ENCODE measurements at regions not wholly inside any gene's neighbourhood (a gene's known extent, or its start where the extent isn't known, plus 50 kb on each side); places are given as distances from the start of the nearest gene placed in this dataset.

DNA sequence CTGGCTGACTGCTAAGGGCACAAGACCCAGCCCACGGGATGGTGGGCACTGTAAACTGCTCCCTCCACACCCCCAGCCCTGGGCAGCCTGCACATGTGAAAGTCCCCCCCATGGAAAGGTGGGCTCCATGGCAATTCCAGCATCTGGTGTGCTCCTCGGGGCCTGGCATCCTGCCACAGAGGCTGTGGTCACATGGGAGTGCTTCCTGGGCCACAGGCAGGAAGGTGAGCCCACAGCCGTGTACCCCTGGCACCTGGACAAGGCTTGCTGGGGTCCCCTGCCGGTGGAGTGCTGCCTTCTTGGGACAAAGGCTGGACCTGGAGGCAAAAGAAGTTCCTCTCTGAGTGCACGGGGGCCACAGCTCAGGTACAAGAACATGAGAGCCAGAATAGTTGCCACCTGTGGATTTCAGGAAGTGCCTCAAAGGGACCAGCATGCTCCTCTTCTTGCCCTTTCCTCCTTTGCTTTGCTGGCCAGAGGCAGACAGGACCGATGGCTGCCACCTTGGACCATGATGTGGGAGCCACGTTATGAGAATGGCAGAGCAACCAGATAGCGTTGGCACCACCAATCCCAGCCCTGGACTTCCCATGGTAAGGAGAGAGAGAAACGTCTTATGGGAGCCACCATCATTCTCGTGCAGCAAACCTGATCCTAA, 120.2 kb upstream of the MLN start:
- no peak for DNase-seq (ENCODE audit: low read depth)

DNA sequence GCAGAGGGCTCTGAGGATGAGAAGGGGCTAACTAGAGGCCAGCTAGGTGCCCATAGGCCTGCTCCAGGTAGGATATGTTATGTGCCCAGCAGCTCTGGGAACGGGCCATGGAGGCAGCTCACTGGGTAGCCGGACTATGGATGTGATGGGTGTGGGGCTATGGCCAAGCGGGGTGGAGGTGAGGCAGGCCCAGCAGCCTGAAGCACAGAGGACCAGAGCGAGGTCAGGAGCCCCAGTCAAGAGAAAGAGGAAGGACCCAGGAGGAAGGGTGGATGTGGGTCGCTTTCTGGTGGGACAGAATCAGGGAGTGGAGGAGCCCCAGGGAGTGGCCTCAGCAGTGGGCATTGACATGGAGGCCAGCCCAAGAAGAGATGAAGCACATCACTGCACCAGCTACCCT, 117.9 kb upstream of the MLN start:
- DNase-seq (ENCODE audit: low read depth) = no peak

DNA sequence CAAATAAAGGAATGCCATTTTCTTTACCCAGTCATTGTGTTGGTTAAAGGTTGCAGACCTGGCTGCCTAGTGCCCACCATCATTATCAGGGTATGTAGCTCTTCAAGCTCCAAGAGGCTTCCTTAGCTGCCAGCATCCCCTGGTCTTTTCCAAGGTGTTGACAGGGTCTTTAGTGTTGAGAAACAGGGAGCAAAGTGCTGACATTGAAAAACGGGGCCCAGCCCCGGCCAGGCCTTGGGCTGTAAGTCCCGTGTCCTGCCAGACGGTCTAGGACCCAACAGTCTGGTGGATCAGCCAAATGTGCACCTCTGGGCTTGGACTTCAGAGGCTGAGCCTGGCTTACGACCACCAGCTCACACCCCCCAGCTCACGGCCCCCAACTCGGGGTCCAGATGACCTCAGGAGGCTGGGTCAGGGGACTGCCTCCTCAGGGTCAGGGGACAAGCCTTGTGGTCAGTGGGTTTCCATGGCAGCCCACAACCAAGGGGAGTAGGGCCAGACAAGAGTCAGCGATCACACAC, 114.4 kb upstream of the MLN start:
- no peak for DNase-seq (ENCODE audit: low read depth)

GRCh38 chr6:33915134-33915533, 111.3 kb upstream of the MLN start:
- DNase-seq (ENCODE audit: low read depth) = no peak

DNA sequence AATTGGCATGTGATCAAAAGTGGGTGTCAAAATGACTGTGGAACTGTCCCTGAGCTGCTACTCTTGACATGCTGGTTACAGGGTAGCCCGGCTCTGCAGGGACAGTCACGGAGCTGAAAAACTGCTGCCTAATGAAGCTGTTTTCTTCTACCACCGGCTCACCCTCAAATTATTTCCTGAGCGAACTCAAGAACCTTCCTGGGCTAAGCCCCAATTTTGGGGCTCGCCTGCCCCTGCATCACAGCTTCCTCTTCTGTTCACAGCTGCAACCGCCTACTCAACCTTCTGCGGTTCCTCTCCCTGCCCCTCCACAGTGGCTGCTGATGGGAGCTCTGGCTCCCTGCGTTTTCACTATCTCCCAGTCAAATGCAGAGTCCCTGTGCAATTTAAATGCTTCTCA, 110.8 kb upstream of the MLN start:
- DNase-seq (ENCODE audit: low read depth) = no peak

GRCh38 chr6:33912195-33912594, 108.4 kb upstream of the MLN start:
- DNase-seq (ENCODE audit: low read depth) = no peak

DNA sequence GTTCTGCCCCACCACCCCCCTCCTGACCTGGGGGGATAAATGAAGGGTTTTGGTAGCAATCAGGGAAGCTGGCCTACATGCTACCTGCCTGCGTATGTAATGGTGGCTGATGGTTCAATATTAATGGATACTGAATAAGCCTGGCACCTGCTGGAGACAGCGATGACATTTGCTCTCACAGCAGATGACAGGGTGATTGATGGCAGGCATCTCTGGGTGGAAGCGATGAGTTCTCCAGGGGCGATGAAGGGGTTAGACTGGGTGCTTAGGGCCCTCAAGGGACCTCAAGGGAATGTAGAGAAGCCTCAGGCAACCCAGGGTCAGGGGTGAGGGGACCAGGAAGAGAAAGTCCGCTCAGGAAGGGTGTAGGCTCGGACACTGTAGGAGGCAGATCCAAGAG, 107.7 kb upstream of the MLN start:
- no peak for DNase-seq (ENCODE audit: low read depth)

DNA sequence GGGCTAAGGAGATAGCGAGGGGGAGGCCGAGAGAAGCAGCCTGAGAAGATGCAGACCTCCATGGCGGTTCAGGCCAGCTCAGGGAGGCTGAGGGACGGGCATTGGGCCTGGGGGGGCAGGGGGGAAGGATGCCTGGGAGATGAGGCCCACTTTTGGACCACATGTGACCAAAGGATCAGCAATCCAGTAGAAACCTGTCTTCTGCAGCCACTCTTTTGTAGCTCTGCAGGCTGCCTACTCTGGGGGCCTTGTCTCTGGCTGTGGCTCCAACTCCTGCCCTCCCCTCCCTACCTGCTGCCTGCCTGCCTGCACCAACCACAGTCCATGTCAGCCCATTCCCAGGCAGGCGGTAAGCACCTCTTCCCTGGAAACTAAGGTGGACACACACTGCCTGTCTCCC, 106.8 kb upstream of the MLN start:
- DNase-seq (ENCODE audit: low read depth) = no peak

DNA sequence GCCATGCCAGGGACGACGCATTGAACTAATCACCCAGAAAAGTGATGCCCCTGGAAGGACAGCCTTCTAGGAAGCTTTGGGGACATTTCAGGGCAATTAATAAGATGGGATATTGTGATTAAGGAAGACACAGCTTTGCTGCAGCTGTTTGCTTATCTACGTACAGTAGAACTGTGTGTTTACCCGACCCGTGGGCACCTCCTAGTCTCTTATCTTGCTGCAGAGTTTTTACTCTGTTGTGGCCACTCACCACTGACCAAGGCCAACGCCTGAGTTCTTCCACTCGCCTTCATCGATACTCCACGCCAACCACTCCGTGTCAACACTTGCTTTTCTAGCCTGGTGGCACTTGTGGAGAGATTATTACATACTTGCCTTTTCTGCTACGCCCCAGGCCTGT, 105.9 kb upstream of the MLN start:
- DNase-seq (ENCODE audit: low read depth) = no peak

GRCh38 chr6:33908025-33908424, 104.2 kb upstream of the MLN start:
- DNase-seq (ENCODE audit: low read depth) = no peak

DNA sequence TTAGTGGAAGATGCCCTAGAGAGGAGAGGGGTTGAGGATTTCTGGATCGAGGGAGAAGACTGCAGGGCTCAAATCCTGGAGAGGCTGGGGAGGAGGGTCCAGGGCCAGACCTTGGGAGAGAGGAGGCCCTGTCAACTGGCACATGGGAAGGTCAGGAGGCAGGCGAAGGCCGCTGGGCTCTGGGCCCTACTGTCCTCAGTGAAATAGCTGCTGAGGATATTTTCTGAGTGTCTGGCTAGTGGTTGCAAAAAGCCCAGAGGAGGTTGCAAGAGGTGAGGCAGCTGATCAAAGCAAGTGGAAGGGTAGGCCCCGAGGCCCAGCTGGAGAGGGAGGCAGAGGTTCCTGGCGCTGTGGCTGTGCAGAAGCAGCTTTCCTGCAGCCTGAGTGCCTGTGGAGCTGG, 103.4 kb upstream of the MLN start:
- no peak for DNase-seq (ENCODE audit: low read depth)

GRCh38 chr6:33906439-33906838, 102.6 kb upstream of the MLN start:
- DNase-seq (ENCODE audit: low read depth) = no peak

DNA sequence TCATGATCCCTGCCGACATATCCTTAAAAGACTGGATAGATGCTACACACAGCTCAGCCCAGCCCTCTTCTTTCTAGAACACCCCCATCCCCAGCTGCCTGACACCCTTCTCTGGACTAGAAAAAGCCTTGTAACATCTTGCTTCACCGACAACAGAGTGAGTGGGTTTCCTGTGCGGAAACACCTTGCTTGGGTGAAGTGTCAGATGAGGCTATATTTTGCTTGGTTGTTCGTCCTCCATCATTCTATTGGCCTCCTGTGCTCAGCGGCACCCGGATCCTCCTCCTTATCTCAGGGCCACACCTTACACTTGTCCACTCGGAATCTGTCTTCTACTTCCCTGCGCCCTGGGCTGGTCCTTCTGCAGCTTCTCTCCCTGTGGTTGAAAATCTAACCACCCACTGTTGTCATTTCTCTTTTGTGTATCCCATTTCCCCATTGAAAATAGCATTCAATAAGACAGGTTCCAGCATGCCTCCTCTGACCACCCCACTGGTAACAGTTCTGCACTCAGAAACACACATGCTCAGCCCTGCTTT, 101.3 kb upstream of the MLN start:
- no peak for DNase-seq (ENCODE audit: low read depth)

DNA sequence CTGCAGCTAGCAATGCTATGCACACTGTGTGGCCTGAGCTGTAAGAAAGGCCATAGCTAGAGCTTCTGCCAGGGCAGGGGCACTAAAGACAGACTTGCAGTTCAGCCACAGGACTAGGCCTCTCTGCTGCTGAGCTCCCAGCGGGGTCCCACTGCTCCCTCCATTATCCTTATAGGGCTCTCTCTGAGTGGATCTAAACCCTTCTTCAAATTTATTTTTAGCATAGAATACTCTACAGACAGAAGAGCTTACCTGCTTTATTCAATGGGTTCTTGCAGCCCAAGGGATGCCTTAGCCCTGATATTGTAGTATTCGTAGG, 100.9 kb upstream of the MLN start:
- no peak for DNase-seq (ENCODE audit: low read depth)

GRCh38 chr6:33904050-33904746, 100.4 kb upstream of the MLN start:
- no peak for DNase-seq (ENCODE audit: low read depth)

- DNase-seq (ENCODE audit: low read depth) = no peak
These were observed 99.8 kb upstream of the MLN start for GRCh38 chr6:33903579-33903978.

GRCh38 chr6:33902457-33902853, 98.7 kb upstream of the MLN start:
- no peak for DNase-seq (ENCODE audit: low read depth)

- no peak for DNase-seq (ENCODE audit: low read depth)
These were observed 98.1 kb upstream of the MLN start for GRCh38 chr6:33901822-33902456.

DNA sequence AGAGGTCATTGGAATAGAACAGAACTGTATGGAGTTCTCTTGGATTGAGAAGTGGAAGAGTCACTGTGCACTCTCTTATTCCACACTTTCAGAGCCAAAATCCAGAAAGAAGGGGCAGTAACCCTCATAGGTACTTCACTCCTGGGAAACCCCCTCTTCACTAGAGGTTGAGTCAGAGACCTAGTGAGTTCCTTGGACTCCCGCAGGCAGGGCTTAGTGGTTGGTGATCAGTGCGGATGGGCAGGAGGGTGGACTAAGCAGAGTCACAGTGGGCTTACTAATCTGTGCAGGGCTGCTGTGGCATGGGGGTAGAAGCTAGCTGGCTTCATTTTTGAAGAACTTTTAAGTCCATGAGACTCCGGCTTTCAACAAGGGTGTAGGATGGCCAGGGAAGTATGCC, 95.0 kb upstream of the MLN start:
- no peak for DNase-seq (ENCODE audit: low read depth)

DNA sequence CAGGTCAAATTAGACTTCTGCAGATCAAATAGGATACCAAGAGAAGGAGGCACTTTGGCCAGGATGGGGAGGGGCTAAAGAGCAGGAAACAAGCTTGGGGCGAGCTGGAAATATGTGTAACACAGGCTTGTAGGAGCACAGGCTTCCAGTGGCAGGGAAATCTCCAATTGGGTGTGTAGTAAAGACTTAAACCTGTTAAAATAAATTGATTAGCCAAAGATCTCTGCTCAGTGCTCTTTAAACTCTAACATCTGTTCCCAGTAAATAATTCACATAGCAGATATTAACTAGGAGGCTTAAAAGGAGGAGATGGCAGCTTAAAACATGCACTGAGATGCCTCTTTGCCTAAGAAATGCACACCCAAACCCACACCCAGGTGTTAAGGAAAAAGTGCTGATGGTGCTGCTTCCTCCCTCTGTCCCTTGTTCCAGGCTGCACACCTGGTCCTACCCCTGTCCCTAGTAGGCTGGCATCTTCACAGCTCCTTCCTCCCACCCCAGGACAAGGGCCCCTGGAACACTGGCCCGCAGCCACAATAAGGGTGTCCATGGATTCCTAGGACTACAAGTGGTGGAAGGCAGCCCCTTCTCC, 93.5 kb upstream of the MLN start:
- no peak for DNase-seq (ENCODE audit: low read depth)

DNA sequence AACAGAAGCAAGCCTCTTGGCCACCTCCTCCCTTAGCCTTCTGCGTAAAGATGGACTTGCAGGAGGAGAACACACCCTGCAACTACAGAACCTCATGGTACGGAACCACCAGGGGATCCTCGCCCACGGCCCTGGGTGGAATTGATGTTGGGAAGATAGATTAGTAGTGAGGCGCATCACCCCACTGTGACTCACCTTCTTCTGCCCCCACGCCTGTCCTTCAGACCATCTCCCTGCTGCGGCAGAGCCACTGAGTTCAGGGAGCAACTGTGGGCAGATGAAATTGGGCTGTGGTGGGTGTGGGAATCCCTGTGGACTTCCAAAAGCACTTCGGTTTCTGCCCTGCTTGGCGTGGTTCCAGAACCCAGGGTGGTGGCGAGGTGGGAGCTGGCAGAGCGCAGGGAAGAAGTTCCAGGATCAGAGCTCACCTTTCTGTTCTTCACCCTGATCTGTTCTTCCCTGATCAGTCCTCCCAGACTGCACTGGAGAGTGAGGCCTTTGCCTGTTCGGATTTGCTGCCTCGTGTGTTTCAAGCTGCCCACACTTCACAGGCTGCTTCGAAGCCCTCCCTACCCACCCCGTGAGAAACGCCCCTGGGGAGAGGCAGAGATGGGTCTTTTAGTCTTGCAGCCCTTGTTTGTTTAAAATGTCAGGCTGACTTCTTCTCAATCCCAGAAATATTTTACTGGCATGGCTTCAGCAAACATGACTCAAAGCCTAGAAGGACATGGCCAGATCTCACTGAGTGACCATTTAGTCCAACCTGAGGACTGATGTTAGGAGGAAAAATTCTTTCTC, 92.8 kb upstream of the MLN start:
- peak; percentile 17 for DNase-seq (ENCODE audit: low read depth)

DNA sequence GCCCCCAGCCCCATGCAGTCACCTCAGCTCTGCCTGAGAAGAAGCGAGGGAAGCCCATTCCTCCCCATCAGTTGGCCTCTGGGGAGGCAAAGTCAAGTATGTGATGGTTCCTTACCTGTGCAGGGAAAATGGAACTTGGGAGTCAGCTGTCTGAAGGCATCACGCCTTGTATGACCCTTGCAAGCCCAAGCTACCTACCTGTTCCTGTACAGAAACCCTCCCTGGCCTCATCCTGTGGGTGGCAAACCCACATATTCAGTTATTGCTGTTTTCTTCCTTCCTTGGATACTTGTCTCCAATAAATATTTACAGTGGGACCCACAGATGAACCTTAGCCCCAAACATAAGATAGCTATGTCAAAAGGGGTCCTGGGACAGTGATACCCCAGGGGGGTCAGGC, 92.2 kb upstream of the MLN start:
- no peak for DNase-seq (ENCODE audit: low read depth)

Data from iris pigment epithelial cell (primary cell).